ENCODE measurements at regions not wholly inside any gene's neighbourhood (a gene's known extent, or its start where the extent isn't known, plus 50 kb on each side); places are given as distances from the start of the nearest gene placed in this dataset.

DNA sequence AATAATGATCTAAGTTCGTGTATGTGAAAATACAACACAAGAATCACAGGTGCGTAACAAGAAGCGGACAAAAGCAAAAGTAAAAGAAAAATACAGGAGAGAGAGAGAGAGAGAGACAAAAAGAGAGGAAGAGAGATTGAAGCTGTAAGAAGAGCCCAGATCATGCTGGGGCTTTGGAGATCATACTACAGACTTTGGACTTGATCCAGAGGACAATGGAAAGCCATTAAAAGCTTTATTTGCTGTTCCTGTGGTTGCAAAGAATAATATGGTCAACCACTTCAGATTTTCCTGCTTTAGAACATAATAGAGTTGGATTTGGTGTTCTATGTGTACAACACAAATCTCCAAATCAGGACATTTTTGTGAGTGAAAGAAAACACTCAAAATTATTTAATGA, 561.4 kb downstream of the CAAP1 start:
- Mint-ChIP-seq H3K27me3 (ENCODE audit: insufficient read depth, unreplicated experiment) (peaks cover 33% of the 10 kb centered on the region), H3K9me3 (ENCODE audit: unreplicated experiment) (no peaks in the 10 kb centered on the region), H3K27ac (ENCODE audit: low read depth, unreplicated experiment) (no peak overlapping the region), H3K4me3 (ENCODE audit: unreplicated experiment) (no peak overlapping the region), H3K36me3 (ENCODE audit: insufficient read depth, unreplicated experiment) (no peaks in the 10 kb centered on the region), H3K4me1 (ENCODE audit: insufficient read depth, unreplicated experiment) (no peaks in the 10 kb centered on the region)
- BruUV-seq (replicated peaks): no TSS peak
- intact Hi-C loops (cut with micrococcal nuclease): no loop called here
- ChIA-PET POLR2A (no interaction called here), CTCF (no interaction called here)
- TF ChIP-seq, protein P1, sequence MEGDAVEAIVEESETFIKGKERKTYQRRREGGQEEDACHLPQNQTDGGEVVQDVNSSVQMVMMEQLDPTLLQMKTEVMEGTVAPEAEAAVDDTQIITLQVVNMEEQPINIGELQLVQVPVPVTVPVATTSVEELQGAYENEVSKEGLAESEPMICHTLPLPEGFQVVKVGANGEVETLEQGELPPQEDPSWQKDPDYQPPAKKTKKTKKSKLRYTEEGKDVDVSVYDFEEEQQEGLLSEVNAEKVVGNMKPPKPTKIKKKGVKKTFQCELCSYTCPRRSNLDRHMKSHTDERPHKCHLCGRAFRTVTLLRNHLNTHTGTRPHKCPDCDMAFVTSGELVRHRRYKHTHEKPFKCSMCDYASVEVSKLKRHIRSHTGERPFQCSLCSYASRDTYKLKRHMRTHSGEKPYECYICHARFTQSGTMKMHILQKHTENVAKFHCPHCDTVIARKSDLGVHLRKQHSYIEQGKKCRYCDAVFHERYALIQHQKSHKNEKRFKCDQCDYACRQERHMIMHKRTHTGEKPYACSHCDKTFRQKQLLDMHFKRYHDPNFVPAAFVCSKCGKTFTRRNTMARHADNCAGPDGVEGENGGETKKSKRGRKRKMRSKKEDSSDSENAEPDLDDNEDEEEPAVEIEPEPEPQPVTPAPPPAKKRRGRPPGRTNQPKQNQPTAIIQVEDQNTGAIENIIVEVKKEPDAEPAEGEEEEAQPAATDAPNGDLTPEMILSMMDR (IDR thresholded peaks at IDR 0.05; ENCODE audit: unreplicated experiment): no peak
- no peak for DNase-seq (ENCODE audit: unreplicated experiment)

DNA sequence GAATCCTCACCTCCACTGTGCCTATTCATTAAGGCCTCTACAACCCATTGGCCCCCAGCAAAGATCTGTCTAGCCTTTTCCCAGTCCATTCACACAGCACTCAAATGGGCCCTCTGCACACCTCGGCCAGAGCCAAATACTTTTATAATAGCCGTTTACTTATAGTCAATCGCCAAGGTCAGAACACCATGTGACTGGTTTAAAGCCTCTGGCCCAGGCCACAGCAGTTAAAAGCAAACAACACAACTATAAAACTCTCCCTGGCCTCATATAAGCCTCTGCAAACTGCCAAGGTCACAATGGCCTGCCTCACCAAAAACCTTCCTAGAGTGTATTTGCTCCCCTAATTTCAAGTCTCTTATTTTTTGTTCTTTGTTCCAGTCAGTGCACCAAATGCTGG, 562.6 kb downstream of the CAAP1 start:
- no peak for DNase-seq (ENCODE audit: unreplicated experiment)
- ChIA-PET POLR2A (no interaction called here), CTCF (interaction anchor here (0.7 to 1.0 kb wide), 2 partner anchors 14 to 1144 kb away, joined by 3 read pairs; no protein-coding TSS in a partner anchor)
- intact Hi-C loops (cut with micrococcal nuclease): loop anchor here (2.0 to 10.0 kb wide), 3 partner anchors 327 to 695 kb away; no protein-coding TSS in a partner anchor
- Mint-ChIP-seq H3K27ac (ENCODE audit: low read depth, unreplicated experiment) (no peak overlapping the region), H3K9me3 (ENCODE audit: unreplicated experiment) (no peaks in the 10 kb centered on the region), H3K27me3 (ENCODE audit: insufficient read depth, unreplicated experiment) (peaks cover 33% of the 10 kb centered on the region), H3K36me3 (ENCODE audit: insufficient read depth, unreplicated experiment) (no peaks in the 10 kb centered on the region), H3K4me1 (ENCODE audit: insufficient read depth, unreplicated experiment) (no peaks in the 10 kb centered on the region), H3K4me3 (ENCODE audit: unreplicated experiment) (no peak overlapping the region)
- no TSS peak for BruUV-seq (replicated peaks)
- TF ChIP-seq, protein P1 (IDR thresholded peaks at IDR 0.05; ENCODE audit: unreplicated experiment): no peak

DNA sequence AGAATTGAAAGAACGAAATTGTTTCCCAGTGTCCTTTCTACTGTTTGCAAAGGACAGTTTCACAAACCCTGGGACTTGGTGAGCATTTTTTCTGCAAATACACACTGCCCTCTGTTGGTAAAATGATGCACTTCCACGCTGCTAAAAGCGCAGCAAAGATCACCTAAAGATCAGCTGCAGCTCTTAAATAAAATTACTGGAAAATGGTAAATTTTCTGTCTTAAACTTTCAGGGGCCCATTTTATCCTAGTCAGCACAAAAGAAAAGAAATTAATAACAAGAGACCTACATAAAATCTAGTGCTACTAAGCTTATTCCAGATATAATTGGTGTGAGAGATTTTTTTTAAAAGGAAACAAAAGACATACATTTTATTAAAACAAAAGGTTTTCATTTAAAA, 566.0 kb downstream of the CAAP1 start:
- no peaks in the 10 kb centered on the region for H3K9me3 Mint-ChIP-seq (ENCODE audit: unreplicated experiment)
- no peaks in the 10 kb centered on the region for H3K4me1 Mint-ChIP-seq (ENCODE audit: insufficient read depth, unreplicated experiment)
- H3K27ac Mint-ChIP-seq (ENCODE audit: low read depth, unreplicated experiment): no peak overlapping the region
- H3K36me3 Mint-ChIP-seq (ENCODE audit: insufficient read depth, unreplicated experiment): no peaks in the 10 kb centered on the region
- TF ChIP-seq, protein P1 (IDR thresholded peaks at IDR 0.05; ENCODE audit: unreplicated experiment): peak; percentile 68
- POLR2A ChIA-PET: no interaction called here
- no TSS peak for BruUV-seq (replicated peaks)
- intact Hi-C loops (cut with micrococcal nuclease): loop anchor here (1.0 to 10.0 kb wide), 3 partner anchors 331 to 692 kb away; no protein-coding TSS in a partner anchor
- DNase-seq (ENCODE audit: unreplicated experiment): peak; percentile 70
- H3K4me3 Mint-ChIP-seq (ENCODE audit: unreplicated experiment): no peak overlapping the region
- CTCF ChIA-PET: interaction anchor here (0.5 to 4.2 kb wide), 20 partner anchors 9 to 1422 kb away, joined by 3 to 45 read pairs (median 3); no protein-coding TSS in a partner anchor
- peaks cover 41% of the 10 kb centered on the region for H3K27me3 Mint-ChIP-seq (ENCODE audit: insufficient read depth, unreplicated experiment)

DNA sequence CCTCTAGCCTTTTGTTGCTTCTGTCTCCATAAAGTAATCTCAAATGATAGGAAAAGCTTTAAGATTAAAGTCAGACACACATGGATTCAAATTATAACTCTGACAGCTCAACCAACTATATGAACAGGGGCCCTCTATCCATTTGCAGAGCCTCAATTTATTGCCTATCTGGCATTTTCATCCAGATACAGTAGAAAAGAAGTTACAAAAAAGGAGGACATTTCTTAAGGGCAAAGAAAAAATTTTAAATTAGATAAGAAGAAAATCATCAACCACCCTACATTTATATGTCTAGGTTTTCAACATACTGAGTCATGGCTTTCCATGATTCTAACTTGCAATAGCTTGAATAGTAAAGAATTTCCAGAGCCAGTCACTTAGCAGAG, 567.2 kb downstream of the CAAP1 start:
- Mint-ChIP-seq H3K27me3 (ENCODE audit: insufficient read depth, unreplicated experiment) (peaks cover 32% of the 10 kb centered on the region), H3K36me3 (ENCODE audit: insufficient read depth, unreplicated experiment) (no peaks in the 10 kb centered on the region), H3K4me3 (ENCODE audit: unreplicated experiment) (no peak overlapping the region), H3K4me1 (ENCODE audit: insufficient read depth, unreplicated experiment) (no peaks in the 10 kb centered on the region), H3K9me3 (ENCODE audit: unreplicated experiment) (no peaks in the 10 kb centered on the region), H3K27ac (ENCODE audit: low read depth, unreplicated experiment) (no peak overlapping the region)
- BruUV-seq (replicated peaks): no TSS peak
- POLR2A ChIA-PET: no interaction called here
- DNase-seq (ENCODE audit: unreplicated experiment): no peak
- TF ChIP-seq, protein P1 (IDR thresholded peaks at IDR 0.05; ENCODE audit: unreplicated experiment): no peak
- intact Hi-C loops (cut with micrococcal nuclease): loop anchor here (5.0 to 10.0 kb wide), 2 partner anchors 332 to 691 kb away; no protein-coding TSS in a partner anchor
- CTCF ChIA-PET: interaction anchor here (0.6 to 4.2 kb wide), 15 partner anchors 8 to 1137 kb away, joined by 3 to 45 read pairs (median 3); partner anchors contain the start of gene TUSC1

All from MCF 10A (cell line).